ENCODE measurements at regions not wholly inside any gene's neighbourhood (a gene's known extent, or its start where the extent isn't known, plus 50 kb on each side); places are given as distances from the start of the nearest gene placed in this dataset.

- TF ChIP-seq CTCF (conservative IDR thresholded peaks at IDR 0.05) (peak; percentile 41), ZFX (IDR thresholded peaks at IDR 0.05) (no peak)
Observed at GRCh38 chr2:22124003-22124402, 1000.2 kb downstream of the TDRD15 start.

All from C4-2B (cell line).